Left renal pelvis (tissue), 4 donors: ENCODE measurements at regions not wholly inside any gene's neighbourhood (a gene's known extent, or its start where the extent isn't known, plus 50 kb on each side); places are given as distances from the start of the nearest gene placed in this dataset.

Experiments
- DNase-seq, 4 donors: peaks; one replicate each; pipeline ENCODE4 v3.0.0-alpha.2; 2013; ENCODE audit warnings: low read depth in 4 of 4, low spot score in 3 of 4

DNA sequence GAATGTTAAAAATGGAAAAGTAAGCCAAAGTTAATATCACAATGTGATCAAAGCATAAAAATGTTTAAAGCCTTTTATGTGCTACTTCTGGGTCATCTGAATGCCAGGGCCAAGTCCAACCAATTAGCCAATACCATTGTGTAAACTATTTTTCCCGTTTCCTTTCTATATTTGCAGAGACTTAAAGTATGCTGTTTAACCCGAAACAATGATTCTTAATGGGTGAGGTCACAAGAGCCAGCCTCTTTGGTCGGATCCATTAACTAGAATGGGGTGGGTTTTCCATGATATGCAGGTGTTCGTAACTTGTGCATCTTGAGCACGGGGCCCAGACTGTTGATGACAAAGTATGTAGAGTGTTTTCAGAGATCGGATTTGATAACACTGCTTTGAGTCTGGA is 111.3 kb upstream of the IGFBP3 start:
- DNase-seq, result no peak

GRCh38 chr7:46029111-46029704 is 108.1 kb upstream of the IGFBP3 start:
- no peak for DNase-seq

DNA sequence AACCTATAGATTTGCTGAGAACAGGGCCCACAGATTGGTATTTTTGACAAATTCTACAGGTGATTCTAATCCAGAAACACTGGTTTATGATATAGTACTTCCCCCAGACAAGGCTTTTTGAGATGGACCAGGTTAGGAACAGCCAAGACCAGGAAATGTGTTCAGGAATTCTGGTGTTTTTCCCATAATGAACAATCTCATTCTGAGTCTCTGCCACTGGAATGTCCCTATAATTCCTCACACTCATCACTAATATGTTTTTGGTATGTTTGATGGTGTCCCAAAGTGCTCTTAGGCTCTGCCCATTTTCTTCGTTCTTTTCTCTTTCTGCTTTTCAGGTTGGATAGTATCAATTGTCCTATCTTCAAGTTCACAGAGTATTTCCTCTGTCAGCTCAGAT is 107.2 kb upstream of the IGFBP3 start:
- no peak for DNase-seq

DNA sequence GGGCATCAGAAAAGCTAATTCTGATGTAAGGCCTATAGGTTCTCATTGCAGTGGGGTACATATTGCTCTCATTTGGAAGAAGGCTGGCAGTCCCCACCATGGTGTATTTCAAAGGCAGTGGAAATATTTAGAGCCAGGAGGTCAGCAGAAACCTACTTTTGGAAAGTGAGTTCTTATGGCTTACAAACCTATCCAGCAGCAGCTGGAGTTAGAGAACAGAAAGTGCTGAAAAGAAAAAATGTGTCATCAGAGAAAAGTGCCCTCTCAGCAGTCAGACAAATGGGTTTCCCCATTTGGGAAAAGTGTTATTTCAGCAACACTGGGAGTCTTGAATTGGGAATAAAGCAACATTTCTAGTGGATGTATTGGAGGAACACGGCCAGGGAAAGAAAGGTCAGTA is 105.7 kb upstream of the IGFBP3 start:
- no peak for DNase-seq

DNA sequence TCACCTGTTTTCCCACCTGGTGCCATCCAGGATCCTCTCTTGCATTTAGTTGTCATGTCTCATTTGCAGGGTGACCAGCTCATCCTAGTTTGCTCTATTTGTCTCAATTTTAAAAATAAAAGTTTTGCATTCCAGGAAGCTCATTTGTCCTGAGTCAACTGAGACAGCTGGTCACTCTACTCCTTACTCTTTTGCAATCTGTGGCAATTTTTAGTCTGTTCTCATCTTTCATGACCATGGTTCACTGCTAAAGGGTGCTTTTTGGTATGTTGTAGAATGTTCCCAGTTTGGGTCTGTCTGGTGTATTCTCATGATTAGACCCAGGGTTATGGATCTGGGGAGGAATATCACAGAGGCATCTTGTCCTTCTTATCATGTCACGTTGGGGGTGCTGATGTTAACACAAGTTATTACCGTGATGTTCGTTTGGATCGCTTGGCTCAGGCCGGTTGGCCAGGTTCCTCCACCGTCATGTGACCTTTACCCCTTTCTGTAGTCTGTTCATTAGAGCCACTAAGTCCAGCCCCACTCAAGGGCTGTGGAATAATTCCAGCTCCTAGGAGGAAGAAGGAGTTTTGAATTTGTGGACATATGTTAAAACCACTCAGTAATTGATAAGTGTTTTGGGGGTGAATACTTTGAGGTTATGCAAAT is 103.3 kb upstream of the IGFBP3 start:
- DNase-seq, result no peak

DNA sequence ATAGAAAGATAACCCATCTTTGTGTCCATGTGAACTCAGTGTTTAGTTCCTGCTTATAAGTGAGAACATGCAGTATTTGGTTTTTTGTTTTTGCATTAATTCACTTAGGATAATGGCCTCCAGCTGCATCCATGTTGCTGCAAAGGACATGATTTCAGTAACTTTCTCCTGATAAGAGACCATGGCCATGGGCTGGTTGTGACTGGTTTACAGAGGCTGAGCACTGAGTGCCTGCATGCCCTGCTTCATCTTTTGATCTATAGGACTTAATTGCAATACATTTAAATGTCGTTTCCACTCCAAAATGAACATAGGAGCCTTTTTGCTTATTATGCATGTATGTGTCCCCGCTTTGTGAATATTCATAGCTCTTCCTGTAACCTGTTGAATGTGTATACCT is 101.3 kb upstream of the IGFBP3 start:
- DNase-seq, result no peak

DNA sequence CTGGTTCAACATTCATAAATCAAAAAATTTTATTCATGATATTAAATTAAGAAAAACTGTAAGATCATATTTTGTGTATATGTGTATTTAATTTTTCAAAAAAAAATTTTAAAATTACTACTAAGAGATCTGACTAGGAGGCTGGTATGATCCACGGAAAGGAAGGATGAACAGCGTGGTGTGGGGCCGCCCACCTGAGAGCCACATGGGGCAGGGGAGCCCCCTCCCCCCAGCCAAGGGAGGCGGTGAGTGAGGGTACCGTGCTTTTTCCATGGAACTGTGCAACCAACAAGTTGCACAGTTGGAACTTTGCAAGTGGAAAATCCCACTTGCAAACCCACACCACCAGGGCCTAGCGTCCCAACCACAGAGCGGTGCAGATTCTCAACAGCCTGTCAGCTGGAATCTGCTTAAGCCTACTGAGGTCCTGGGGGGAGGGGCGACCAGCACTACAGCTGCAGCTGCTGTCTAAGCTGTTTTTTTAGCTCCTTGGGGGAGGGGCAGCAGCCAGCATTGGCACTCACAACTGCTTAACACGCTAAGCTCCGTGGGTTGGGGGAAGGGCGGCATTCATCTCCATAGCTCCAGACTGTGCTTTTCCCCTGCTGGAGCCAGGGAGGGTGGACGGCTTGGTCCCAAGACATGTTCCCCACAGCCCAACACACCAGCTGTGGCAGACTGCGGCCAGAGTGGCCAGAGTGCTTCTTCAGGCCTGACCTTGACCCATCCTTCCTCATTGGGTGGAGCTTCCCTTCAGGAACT is 94.2 kb upstream of the IGFBP3 start:
- DNase-seq, result peak in 2 of 4 donors; percentile 32 to 35

DNA sequence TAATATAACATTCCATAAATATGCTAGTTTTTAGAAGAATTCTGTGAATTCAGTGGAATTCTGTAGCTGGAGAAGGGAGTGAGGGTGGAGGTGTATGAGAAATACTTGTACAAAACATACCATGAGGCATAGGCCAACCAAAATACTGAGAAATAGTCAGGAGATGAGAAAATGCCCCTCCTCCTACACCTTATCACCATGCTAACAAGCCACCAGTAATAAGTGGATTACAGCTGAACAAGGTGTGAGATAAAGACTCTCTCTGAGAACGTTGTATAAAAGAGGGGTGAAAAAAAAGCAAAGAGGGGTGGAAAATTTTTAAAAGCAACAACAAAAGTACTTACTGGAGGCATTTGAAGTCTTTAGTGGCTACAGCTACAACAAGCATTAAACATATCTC is 90.4 kb upstream of the IGFBP3 start:
- DNase-seq, result no peak

DNA sequence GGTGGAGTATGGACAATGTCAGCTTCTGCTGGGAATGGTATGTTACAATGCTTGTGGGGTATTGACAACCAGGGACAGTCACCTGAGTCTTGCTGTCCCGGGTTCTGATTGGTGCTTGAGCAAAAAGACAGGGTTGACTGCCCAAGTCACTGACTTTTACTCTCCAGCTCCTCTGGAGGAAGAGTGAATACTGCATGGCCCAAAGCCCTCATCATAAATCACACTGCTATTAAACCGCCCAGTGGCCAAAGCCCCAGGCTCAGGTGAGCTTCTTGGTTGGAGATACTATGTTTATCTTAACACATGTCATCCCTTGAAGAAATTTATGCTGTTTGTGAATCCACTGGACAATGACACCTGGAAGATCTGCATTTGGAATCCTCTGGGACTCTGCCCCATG is 90.0 kb upstream of the IGFBP3 start:
- no peak for DNase-seq

- DNase-seq, result no peak
Measured at GRCh38 chr7:46009211-46009610, 88.1 kb upstream of the IGFBP3 start.

GRCh38 chr7:46007990-46008643 is 87.0 kb upstream of the IGFBP3 start:
- DNase-seq, result peak in 1 of 4 donors; percentile 27

DNA sequence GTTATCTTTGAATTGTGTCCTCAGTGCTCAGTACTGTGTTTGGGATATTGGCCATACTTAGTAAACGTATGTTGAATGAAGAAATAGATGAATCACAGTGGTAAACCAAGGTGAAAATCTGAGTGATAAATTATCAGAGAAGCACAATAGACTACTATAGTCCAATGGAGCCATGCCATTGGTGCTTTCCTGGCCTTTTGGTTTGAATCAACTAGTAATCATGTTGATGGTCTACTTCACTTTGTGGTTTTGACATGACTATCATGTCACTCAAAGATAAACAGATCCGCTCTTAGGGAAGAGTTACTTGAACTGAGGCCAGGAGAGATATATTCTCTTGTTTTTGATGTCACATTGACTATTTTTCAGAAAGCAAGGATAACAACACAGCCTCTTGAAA is 86.1 kb upstream of the IGFBP3 start:
- DNase-seq, result no peak

- no peak for DNase-seq
Measured at GRCh38 chr7:46006723-46007122, 85.7 kb upstream of the IGFBP3 start.

DNA sequence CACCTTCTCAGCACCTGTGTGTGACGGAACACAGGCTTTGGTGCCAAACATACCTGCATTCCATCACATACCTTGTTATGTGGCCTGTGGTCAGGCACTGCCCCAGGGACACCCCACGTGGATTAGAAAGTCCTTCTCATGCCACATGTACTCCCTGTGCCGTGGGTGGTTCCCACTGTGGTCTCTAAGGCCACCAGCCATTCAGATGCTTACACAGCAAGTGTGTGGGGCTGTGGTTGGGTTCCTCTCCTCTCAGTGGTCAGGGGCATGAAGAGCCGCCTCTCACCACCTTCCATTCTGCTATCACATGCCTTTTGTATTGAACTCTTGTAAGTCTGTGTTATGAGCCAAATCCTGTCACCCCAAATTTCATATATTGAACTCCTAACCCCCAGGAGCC is 85.1 kb upstream of the IGFBP3 start:
- no peak for DNase-seq

DNA sequence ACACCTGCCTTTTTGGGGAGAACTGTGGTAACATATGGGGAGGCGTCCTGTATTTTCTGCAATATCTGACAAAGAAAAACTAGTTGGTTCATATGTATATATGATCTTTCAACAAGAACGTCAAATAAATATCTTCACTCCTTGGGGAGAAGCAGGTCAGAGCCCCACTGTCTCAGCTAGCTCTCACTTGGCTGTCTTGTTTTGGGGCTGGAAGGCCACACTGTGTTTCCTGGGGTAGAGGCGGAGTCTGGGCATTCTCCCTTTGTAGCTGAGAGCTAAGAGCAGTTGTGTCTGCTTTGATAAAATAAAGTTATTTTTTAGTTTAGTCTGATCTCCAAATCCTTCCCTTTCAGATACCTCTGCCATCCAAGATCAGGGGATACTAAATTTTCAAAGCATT is 83.9 kb upstream of the IGFBP3 start:
- DNase-seq, result no peak

DNA sequence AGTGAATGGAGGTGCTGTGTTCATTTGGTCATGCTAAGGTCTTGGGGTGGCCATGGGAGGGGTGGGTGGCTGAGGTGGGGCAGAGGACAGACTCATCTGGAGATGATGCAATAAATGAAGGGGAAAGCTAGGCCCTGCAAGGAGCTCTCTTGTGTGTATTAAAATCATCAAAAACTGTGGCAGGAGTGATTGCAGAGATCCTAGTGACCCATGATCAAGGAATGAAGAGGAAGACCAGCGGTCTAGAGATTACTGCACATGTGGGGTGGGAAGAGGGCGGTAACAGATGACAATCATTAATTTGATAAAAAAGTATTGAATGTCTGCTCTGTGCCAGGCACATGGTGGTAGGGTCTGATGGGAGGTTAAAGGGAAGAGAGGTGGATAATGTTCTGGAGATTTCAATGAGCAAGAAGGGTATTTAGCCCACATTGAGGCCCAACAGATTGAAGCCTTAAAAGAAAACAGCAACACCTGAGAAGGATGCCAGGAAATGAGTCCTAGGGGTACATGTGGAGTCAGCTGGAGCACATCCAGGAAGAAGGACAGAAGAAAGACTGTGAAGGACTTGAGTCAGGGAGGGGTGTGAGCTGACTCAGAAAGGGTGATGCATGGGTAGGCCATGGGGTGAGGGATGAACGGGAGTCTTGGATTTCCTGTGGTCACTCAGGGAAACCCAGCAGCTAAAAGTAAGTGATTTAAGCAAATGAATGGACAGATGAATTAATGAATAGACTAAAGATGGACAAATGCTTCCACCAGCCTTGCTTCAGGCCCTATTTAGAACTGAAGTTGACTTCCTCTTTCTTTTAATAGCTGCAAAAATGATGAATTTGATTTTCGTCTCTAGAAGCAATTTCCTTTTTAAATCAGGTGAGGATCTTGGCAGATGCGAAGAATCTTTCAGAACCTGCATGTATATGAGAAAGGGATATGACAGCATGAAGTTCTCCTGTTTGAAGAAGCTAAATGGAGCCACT is 83.1 kb upstream of the IGFBP3 start:
- DNase-seq, result no peak

DNA sequence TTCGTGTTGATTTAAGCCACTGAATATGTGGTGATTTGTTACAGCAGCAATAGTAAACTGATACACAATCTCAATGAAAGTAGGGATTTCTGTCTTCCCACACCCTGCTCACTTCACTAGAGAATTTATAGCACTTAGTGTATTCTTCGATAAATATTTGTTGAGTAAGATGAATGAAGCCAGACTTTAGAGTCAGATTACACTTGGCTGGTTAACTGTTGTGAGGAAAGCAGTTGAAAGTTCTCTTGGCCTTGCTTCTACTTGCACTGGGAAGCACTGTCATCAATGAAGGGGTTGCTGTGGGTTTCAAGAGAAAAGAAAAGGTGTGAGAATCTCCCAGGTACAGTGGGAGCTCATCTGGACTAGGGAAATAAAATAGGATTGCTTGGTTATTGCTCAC is 82.1 kb upstream of the IGFBP3 start:
- no peak for DNase-seq

- DNase-seq, result no peak
Measured at GRCh38 chr7:46000513-46000912, 79.4 kb upstream of the IGFBP3 start.

DNA sequence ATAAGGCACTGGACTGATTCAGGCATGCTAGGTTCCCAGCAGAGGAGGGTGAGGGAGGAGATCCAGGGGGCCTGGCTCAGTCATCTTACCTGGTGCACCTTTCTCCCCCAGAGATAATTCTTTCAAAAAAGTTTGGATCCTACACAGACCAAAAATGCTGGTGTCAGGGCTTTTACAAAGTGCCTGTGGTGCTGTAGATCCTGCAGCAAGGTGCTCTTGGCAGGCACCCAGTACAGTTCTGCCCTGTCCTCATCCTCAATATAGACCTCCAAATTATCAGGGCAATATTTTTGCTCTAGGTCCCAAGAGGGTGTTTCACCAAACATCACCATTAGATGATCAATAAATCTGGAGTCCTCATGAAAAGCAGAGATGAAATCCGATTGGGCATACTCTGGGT is 78.5 kb upstream of the IGFBP3 start:
- no peak for DNase-seq

- no peak for DNase-seq
Measured at GRCh38 chr7:45998506-45998905, 77.4 kb upstream of the IGFBP3 start.
